Neural crest cell (in vitro differentiated cells): ENCODE measurements at regions not wholly inside any gene's neighbourhood (a gene's known extent, or its start where the extent isn't known, plus 50 kb on each side); places are given as distances from the start of the nearest gene placed in this dataset.

Experiments
- DNase-seq: peaks from one replicate; pipeline ENCODE4 v3.0.0; 2021; ENCODE audit warnings: low read depth, mixed read lengths, low spot score
- H3K27ac Mint-ChIP-seq: one replicate; pipeline ENCODE4 v1.8.0; 2021; ENCODE audit warnings: mild to moderate bottlenecking, mixed read lengths; ENCODE audit not compliant: unreplicated experiment
- H3K27me3 Mint-ChIP-seq: 2 replicates; pipeline ENCODE4 v1.8.0; 2021; ENCODE audit warnings: low read depth, mild to moderate bottlenecking, mixed read lengths
- H3K36me3 Mint-ChIP-seq: 2 replicates; pipeline ENCODE4 v1.8.0; 2021; ENCODE audit warnings: low read depth, mild to moderate bottlenecking, mixed read lengths
- H3K4me1 Mint-ChIP-seq: 2 replicates; pipeline ENCODE4 v1.8.0; 2021; ENCODE audit warnings: mixed read lengths
- H3K4me3 Mint-ChIP-seq: one replicate; pipeline ENCODE4 v1.8.0; 2021; ENCODE audit warnings: mild to moderate bottlenecking, mixed read lengths
- H3K9me3 Mint-ChIP-seq: 2 replicates; pipeline ENCODE4 v1.8.0; 2021; ENCODE audit warnings: mixed read lengths
- TF ChIP-seq, protein P1 (sequence below): fragments of 200-600 bp; sonication (generic); conservative IDR thresholded peaks from 2 replicates; pipeline ENCODE4 v1.5.0; 2021; ENCODE audit warnings: antibody characterized with exemption, mild to moderate bottlenecking

DNA sequence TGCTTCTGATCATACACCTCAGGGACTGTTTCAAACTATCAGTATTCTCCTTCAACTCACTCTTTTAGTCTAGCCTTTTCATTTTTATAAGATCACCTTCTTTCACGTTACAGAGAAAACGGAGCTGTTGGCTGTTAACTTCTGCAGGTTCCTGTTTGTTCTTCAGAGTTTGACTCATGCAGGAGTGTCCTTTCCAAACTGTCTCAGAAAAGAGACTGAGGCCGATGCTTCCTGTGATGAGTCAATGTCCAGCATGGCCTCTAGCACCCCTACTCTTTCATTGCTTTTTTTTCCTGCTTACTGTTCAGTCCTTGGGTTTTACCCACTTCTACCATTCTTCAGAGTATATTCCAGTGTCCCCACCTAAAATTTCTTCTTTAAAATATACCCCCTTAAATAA is 240.8 kb upstream of the RGPD4 start:
- Mint-ChIP-seq H3K4me3 (no peak overlapping the region), H3K27ac (no peak overlapping the region)
- TF ChIP-seq, protein P1, sequence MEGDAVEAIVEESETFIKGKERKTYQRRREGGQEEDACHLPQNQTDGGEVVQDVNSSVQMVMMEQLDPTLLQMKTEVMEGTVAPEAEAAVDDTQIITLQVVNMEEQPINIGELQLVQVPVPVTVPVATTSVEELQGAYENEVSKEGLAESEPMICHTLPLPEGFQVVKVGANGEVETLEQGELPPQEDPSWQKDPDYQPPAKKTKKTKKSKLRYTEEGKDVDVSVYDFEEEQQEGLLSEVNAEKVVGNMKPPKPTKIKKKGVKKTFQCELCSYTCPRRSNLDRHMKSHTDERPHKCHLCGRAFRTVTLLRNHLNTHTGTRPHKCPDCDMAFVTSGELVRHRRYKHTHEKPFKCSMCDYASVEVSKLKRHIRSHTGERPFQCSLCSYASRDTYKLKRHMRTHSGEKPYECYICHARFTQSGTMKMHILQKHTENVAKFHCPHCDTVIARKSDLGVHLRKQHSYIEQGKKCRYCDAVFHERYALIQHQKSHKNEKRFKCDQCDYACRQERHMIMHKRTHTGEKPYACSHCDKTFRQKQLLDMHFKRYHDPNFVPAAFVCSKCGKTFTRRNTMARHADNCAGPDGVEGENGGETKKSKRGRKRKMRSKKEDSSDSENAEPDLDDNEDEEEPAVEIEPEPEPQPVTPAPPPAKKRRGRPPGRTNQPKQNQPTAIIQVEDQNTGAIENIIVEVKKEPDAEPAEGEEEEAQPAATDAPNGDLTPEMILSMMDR = no peak

GRCh38 chr2:107588181-107588580 is 238.5 kb upstream of the RGPD4 start:
- Mint-ChIP-seq H3K4me3 (no peak overlapping the region), H3K4me1 (peaks cover 11% of the 10 kb centered on the region), H3K27me3 (no peaks in the 10 kb centered on the region), H3K27ac (no peak overlapping the region), H3K9me3 (no peaks in the 10 kb centered on the region), H3K36me3 (no peaks in the 10 kb centered on the region)
- TF ChIP-seq, protein P1 = no peak
- no peak for DNase-seq

More for the DNA sequence above, 240.8 kb upstream of the RGPD4 start:
- Mint-ChIP-seq H3K36me3 (no peaks in the 10 kb centered on the region), H3K9me3 (no peaks in the 10 kb centered on the region), H3K27me3 (no peaks in the 10 kb centered on the region), H3K4me1 (no peaks in the 10 kb centered on the region)
- DNase-seq = no peak

GRCh38 chr2:107589079-107589491 is 237.6 kb upstream of the RGPD4 start:
- Mint-ChIP-seq H3K27me3 (no peaks in the 10 kb centered on the region), H3K27ac (no peak overlapping the region), H3K9me3 (no peaks in the 10 kb centered on the region), H3K4me3 (no peak overlapping the region), H3K4me1 (peaks cover 13% of the 10 kb centered on the region), H3K36me3 (no peaks in the 10 kb centered on the region)
- DNase-seq = no peak
- TF ChIP-seq, protein P1 = no peak

- H3K4me1 Mint-ChIP-seq = peaks cover 17% of the 10 kb centered on the region
- no peak overlapping the region for H3K4me3 Mint-ChIP-seq
- H3K27ac Mint-ChIP-seq = no peak overlapping the region
- TF ChIP-seq, protein P1 = no peak
- H3K9me3 Mint-ChIP-seq = no peaks in the 10 kb centered on the region
- H3K36me3 Mint-ChIP-seq = no peaks in the 10 kb centered on the region
- no peaks in the 10 kb centered on the region for H3K27me3 Mint-ChIP-seq
- DNase-seq = no peak
Observed at GRCh38 chr2:107591561-107592279, 235.0 kb upstream of the RGPD4 start.

DNA sequence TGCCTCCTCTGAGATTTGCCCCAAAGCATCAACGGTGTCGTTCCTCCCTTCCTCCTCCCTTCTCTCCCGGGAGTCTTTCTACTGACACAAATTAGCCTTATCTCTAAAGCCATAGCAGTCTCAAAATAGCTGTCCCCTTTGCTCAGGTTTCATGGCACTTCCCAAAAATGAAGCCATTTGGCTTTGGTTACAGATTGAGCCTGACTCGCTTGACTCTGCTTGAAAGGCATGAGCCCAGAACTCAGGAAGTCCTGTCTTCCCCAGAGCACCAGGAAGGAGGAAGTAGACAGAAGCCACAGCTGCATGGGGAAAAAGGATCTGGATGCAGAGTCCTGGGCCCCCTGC is 234.4 kb upstream of the RGPD4 start:
- H3K27me3 Mint-ChIP-seq = no peaks in the 10 kb centered on the region
- no peak for DNase-seq
- H3K4me3 Mint-ChIP-seq = no peak overlapping the region
- H3K27ac Mint-ChIP-seq = no peak overlapping the region
- TF ChIP-seq, protein P1 = no peak
- H3K36me3 Mint-ChIP-seq = no peaks in the 10 kb centered on the region
- no peaks in the 10 kb centered on the region for H3K9me3 Mint-ChIP-seq
- peaks cover 17% of the 10 kb centered on the region for H3K4me1 Mint-ChIP-seq
